ENCODE measurements at regions not wholly inside any gene's neighbourhood (a gene's known extent, or its start where the extent isn't known, plus 50 kb on each side); places are given as distances from the start of the nearest gene placed in this dataset.

DNA sequence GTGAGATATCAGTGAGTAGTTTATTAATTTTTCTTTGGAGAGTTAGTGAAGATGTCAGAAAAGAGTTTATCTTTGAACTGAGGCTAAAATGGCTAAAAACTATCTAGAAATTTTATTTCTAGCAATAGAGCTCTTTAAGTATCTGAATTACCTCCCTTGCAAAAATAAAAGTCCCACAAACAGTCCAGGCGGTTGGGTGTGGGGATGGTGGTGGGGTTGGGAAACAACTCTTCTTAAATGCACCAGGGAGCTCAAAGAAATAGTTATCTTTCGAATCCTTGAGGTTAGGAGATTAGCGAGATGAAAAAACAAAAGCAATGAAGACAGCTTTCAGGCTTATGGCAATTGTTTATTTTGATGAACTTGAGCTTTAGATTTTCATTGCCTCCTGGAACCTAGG is 1299.1 kb upstream of the ADGRB3 start:
- TF ChIP-seq, protein P1, sequence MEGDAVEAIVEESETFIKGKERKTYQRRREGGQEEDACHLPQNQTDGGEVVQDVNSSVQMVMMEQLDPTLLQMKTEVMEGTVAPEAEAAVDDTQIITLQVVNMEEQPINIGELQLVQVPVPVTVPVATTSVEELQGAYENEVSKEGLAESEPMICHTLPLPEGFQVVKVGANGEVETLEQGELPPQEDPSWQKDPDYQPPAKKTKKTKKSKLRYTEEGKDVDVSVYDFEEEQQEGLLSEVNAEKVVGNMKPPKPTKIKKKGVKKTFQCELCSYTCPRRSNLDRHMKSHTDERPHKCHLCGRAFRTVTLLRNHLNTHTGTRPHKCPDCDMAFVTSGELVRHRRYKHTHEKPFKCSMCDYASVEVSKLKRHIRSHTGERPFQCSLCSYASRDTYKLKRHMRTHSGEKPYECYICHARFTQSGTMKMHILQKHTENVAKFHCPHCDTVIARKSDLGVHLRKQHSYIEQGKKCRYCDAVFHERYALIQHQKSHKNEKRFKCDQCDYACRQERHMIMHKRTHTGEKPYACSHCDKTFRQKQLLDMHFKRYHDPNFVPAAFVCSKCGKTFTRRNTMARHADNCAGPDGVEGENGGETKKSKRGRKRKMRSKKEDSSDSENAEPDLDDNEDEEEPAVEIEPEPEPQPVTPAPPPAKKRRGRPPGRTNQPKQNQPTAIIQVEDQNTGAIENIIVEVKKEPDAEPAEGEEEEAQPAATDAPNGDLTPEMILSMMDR (conservative IDR thresholded peaks at IDR 0.05), result no peak
- TF ChIP-seq EZH2 (IDR thresholded peaks at IDR 0.05; ENCODE audit: low read depth), result no peak

Measured in PC-9 (cell line).